Skin epidermis (tissue), 12 donors: ENCODE measurements at regions not wholly inside any gene's neighbourhood (a gene's known extent, or its start where the extent isn't known, plus 50 kb on each side); places are given as distances from the start of the nearest gene placed in this dataset.

Experiments used
- H3K27ac ChIP-seq, 21 experiments: fragments of 200-600 bp; sonication (generic) in 11 of 21; one replicate each; pipeline ENCODE4 v1.5.0; 2020; ENCODE audit warnings: mild to moderate bottlenecking in 3 of 21, inconsistent platforms in 2 of 21, moderate library complexity in 2 of 21
- H3K4me3 ChIP-seq, 7 experiments: fragments of 200-600 bp; sonication (generic) in 2 of 7; one replicate each; pipeline ENCODE4 v1.5.0; 2020; ENCODE audit warnings: inconsistent platforms in 2 of 7, mild to moderate bottlenecking in 2 of 7, moderate library complexity in 1 of 7

GRCh38 chr4:138716559-138717335 is 298.8 kb upstream of the NOCT start:
- H3K27ac ChIP-seq: no peak overlapping the region

DNA sequence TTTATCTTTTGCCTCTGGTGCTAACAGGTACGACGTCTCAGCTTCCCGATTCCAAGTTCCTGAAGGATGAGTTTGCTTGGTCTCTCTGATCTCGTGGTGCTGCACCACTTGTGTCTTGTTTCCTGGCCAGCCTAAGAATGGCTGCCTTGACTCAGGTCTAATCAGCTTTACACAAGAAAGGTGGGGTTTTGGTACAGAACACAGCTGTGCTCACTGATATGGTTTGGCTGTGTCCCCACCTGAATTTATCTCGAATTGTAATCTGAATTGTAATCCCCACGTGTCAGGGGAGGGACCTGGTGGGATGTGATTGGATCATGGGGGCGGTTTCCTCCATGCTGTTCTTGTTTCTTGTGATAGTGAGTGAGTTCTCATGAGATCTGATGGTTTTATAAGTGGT is 305.3 kb upstream of the NOCT start:
- Histone ChIP-seq H3K27ac (no peak overlapping the region), H3K4me3 (no peak overlapping the region)

More at GRCh38 chr4:138716559-138717335, 298.8 kb upstream of the NOCT start:
- H3K4me3 ChIP-seq: no peak overlapping the region

- Histone ChIP-seq H3K4me3 (no peak overlapping the region), H3K27ac (no peak overlapping the region)
Measured at GRCh38 chr4:138709859-138710258, 305.7 kb upstream of the NOCT start.

GRCh38 chr4:138707746-138708677 is 307.6 kb upstream of the NOCT start:
- H3K27ac ChIP-seq: no peak overlapping the region
- H3K4me3 ChIP-seq: no peak overlapping the region

- Histone ChIP-seq H3K27ac (no peak overlapping the region), H3K4me3 (no peak overlapping the region)
Measured at GRCh38 chr4:138706201-138706600, 309.4 kb upstream of the NOCT start.

DNA sequence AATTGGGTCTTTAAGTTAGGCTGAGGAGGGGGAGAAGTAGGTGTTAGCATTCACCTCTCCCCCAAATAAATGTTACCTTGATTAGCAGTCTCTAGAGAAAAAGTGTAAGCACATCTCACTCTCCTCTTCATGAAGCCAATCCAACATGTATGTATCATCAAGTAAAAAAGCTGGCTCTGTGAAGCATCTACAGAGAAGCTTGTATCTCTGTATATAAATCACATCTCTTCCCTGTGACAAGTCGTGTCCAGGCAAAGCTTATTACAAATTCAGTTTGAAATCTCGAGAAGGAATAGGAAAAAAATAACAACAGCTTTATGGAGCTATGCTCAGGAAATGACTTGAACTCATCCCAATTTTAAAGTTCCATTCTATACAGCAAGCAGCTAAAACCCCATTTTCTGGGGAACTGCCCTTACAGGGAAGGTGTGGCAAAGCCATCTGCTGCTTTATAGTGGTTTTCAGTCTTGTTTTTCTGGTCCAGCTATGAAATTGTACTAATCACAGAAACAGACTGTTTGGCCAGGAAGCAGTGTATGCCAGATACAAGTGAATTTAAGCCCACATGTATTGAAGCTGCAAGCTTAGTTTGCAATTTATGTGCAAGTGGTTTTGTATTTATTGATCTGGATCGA is 313.3 kb upstream of the NOCT start:
- Histone ChIP-seq H3K27ac (no peak overlapping the region), H3K4me3 (no peak overlapping the region)

GRCh38 chr4:138698641-138699040 is 316.9 kb upstream of the NOCT start:
- Histone ChIP-seq H3K27ac (no peak overlapping the region), H3K4me3 (no peak overlapping the region)

GRCh38 chr4:138697851-138698250 is 317.7 kb upstream of the NOCT start:
- H3K27ac ChIP-seq: no peak overlapping the region

DNA sequence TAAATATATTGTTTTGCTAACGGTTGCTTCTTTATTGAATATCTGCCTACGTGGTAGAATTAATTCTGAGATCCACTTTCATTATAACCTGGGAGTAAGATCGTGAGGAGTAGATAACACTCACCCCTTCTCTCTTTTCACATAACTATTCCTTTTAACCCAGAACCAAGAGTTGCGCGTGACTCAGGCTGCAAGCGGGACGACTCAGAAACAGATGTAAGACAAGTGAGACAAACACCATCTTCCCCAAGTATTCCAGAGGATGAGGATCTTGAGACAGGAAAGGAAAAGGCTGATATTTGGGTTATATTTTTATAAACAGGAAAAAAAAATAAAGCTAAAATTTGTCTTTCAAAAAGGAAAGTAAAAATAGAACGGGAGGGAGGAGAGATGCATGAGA is 318.8 kb upstream of the NOCT start:
- Histone ChIP-seq H3K4me3 (no peak overlapping the region), H3K27ac (no peak overlapping the region)

More at GRCh38 chr4:138697851-138698250, 317.7 kb upstream of the NOCT start:
- H3K4me3 ChIP-seq: no peak overlapping the region

DNA sequence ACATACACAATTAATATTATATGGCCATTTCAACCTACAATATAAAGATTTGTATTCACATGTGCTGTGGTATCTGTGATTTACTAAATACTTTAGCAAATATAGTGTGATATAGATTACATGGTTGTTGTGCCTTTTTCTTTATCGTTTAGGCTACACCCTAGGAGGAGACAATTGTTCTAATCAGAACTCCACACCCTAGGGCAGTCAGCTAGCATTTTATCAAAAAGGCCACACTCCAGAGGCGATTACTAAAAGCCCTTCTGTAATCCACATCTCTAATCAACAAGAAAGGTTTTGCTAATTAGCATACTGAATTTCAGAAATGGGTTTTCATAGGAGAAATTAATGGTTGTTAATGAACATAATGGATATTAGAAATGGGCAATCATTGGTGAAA is 319.5 kb upstream of the NOCT start:
- Histone ChIP-seq H3K4me3 (no peak overlapping the region), H3K27ac (no peak overlapping the region)

- H3K4me3 ChIP-seq: no peak overlapping the region
- H3K27ac ChIP-seq: no peak overlapping the region
Measured at GRCh38 chr4:138693526-138693925, 322.1 kb upstream of the NOCT start.

GRCh38 chr4:138692411-138692810 is 323.2 kb upstream of the NOCT start:
- H3K27ac ChIP-seq: no peak overlapping the region
- no peak overlapping the region for H3K4me3 ChIP-seq

GRCh38 chr4:138689593-138689992 is 326.0 kb upstream of the NOCT start:
- Histone ChIP-seq H3K4me3 (no peak overlapping the region), H3K27ac (no peak overlapping the region)

DNA sequence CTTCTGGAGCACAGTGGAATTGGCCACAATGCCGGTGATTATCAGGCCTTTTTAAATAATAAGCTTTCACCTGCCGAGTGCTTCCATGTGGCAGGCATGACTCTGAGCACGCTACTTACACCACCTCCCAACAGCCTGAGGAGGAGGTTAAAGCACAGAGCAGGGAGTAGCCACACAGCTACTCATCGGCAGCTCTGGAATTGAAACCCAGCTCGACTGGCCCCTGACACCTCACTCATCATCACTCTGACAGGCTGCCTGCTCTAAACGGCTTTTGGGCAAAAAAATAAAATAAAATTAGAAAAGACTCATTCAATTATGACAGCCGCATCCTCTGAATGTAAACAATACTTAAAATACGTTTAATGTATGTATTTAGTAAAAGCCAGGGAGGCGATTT is 326.4 kb upstream of the NOCT start:
- H3K27ac ChIP-seq: no peak overlapping the region
- H3K4me3 ChIP-seq: no peak overlapping the region

- H3K4me3 ChIP-seq: no peak overlapping the region
- no peak overlapping the region for H3K27ac ChIP-seq
Measured at GRCh38 chr4:138688408-138689085, 327.0 kb upstream of the NOCT start.

DNA sequence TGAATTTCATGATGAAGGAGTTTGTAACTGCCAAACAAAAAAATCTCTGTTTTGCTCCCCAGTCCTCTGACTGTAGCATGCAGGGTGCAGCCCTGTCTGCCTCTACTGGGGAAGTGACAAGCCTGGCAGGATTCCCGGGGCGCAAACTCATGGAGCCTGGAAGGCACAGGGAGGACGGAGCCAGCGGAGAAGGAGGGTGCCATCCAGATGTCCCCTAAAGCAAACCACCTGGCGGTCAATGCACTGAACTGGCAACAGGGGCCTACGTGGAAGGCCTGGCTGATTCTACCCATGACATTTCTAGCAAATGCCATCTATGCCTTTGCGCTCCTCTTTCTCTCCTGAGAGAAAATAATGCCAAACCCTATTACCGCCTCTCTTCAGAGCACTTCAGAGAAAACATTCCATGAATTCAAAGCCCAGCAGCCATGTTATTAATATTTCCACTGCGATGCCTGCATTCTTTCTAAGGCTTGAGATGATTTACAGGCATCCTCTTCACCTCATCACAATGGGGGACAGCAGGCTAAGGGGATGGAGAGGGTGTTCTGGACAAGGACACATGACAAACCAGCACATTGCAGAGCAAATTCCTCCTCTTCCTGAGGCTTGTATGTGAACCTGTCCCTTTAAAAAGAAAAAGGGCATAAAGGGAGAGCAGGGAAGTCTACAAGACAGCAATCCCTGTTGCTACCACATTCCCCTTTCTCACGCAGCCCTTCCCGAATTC is 329.3 kb upstream of the NOCT start:
- H3K4me3 ChIP-seq: no peak overlapping the region
- H3K27ac ChIP-seq: no peak overlapping the region

DNA sequence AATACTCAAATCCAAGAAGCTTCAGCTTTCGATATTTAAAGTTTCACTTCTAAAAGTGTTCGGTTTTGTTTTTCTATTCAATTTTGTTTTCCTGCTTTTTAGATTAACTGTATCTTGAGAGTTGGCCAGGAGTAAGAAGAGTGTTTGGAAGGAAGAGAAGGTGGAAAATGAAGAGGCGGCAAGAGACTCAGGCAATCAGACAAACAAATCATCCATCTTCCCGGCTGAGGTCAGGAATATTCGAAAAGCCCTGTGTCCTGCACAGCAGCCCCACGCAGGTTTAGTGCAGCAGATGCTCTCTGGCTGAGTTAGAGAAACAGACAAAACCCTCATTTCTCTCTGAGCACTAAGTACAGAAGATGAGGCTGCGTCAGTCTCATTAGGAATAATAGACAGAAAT is 330.3 kb upstream of the NOCT start:
- Histone ChIP-seq H3K4me3 (no peak overlapping the region), H3K27ac (no peak overlapping the region)

DNA sequence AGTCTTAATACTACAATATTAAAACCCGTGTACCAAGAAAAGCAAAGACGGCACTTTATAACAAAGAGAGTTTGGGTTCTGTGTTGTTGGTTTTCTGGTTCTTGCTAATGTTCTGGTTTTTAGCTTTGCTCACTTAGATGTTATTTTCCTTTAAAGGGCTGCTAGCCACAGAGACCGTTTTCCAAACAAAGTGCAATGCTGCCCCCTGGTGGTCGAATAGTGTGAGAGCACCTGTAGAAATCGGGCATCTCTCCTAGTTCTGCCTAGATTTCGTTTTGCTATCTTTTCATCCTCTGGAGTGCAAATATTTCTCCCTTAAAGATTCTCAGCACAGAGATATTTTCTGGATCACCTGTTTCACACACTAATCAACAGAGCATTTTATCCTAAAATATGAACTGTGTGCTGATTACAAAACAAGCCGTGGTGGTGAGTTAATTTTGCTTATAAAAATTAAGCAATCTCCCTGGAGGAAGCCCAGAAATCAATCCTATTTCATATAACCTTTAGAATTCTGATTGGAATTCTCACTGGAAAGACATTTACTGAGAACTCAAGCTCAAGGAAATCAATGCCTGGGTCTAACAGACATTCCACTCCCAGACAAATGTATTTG is 334.5 kb upstream of the NOCT start:
- Histone ChIP-seq H3K4me3 (no peak overlapping the region), H3K27ac (no peak overlapping the region)

DNA sequence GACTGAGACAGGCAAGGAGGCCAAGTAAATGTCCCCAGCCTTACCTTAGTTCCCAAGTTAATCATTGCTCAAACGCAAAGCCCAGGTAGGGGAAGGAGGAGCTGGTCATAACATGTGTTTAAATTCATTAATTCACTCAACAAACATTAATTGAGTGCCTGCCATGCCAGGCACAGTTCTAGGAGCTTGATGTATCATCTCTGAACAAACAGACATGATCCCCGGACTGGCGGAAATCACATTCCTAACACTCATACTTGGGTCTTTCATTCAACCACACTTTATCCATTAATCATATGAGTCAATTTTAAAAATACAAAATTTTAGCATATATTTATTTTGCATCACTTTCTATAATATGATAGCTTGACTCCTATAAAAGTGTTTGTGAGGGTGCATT is 335.3 kb upstream of the NOCT start:
- no peak overlapping the region for H3K27ac ChIP-seq
- H3K4me3 ChIP-seq: no peak overlapping the region
